SK-N-MC (cell line): ENCODE measurements at regions not wholly inside any gene's neighbourhood (a gene's known extent, or its start where the extent isn't known, plus 50 kb on each side); places are given as distances from the start of the nearest gene placed in this dataset.
"Not testable (repeated sequence)": the region's sequence is repeated elsewhere in the genome, so short reads cannot be mapped to it uniquely, and the experiment has no call there.

Experiments used
- DNase-seq: peaks from one replicate; pipeline ENCODE4 v3.0.0-alpha.2; 2011; ENCODE audit warnings: low read depth, low spot score
- H3K27ac ChIP-seq: fragments of 200-600 bp; sonication (generic); 2 replicates; pipeline ENCODE4 v1.5.1; 2016; ENCODE audit warnings: mixed run types
- H3K36me3 ChIP-seq: fragments of 200-600 bp; sonication (generic); 2 replicates; pipeline ENCODE4 v1.6.1; 2017; ENCODE audit warnings: antibody characterized with exemption, low read length, mixed read lengths; ENCODE audit not compliant: insufficient read depth
- H3K4me3 ChIP-seq: fragments of 200-600 bp; sonication (generic); 2 replicates; pipeline ENCODE4 v1.5.1; 2016
- H3K9ac ChIP-seq: fragments of 200-600 bp; sonication (generic); 2 replicates; pipeline ENCODE4 v1.8.0; 2017; ENCODE audit warnings: mixed run types, mixed read lengths; ENCODE audit not compliant: insufficient read length
- H3K9me3 ChIP-seq: fragments of 200-600 bp; sonication (generic); 2 replicates; pipeline ENCODE4 v1.6.1; 2017; ENCODE audit warnings: low read depth, mild to moderate bottlenecking, antibody characterized with exemption, low read length, moderate library complexity, mixed read lengths
- EZH2 ChIP-seq: fragments of 200-600 bp; sonication (generic); IDR thresholded peaks from one replicate; pipeline ENCODE4 v1.6.1; 2017; ENCODE audit warnings: antibody characterized with exemption
- FOXP2 ChIP-seq: optimal IDR thresholded peaks from 2 replicates; pipeline ENCODE3; 2011; ENCODE audit warnings: mild to moderate bottlenecking, moderate library complexity; ENCODE audit not compliant: insufficient read depth; ENCODE audit errors: extremely low read length, control extremely low read depth
- POLR2AphosphoS5 ChIP-seq: IDR thresholded peaks from 2 replicates; pipeline ENCODE4 v1.6.1; 2012; ENCODE audit warnings: mild to moderate bottlenecking, low read depth, low read length, borderline replicate concordance

GRCh38 chr5:34439601-34440000, 216.5 kb upstream of the RAI14 start:
- H3K9me3 ChIP-seq: no peaks in the 10 kb centered on the region
- H3K9ac ChIP-seq: no peak overlapping the region
- H3K36me3 ChIP-seq: no peaks in the 10 kb centered on the region
- H3K4me3 ChIP-seq: no peak overlapping the region
- no peak for TF ChIP-seq EZH2
- no peak for TF ChIP-seq POLR2AphosphoS5
- no peak for TF ChIP-seq FOXP2
- no peak overlapping the region for H3K27ac ChIP-seq
- no peak for DNase-seq

- DNase-seq, H3K4me3 ChIP-seq, H3K9ac ChIP-seq, H3K9me3 ChIP-seq, H3K27ac ChIP-seq, H3K36me3 ChIP-seq: not testable (repeated sequence)
These were observed 214.4 kb upstream of the RAI14 start for GRCh38 chr5:34441767-34442166.

- H3K4me3 ChIP-seq: no peak overlapping the region
- DNase-seq: no peak
- no peaks in the 10 kb centered on the region for H3K36me3 ChIP-seq
- no peak overlapping the region for H3K9ac ChIP-seq
- no peaks in the 10 kb centered on the region for H3K9me3 ChIP-seq
- TF ChIP-seq EZH2: no peak
- H3K27ac ChIP-seq: no peak overlapping the region
These were observed 208.7 kb upstream of the RAI14 start for GRCh38 chr5:34447424-34447823.

- H3K9ac ChIP-seq: no peak overlapping the region
- DNase-seq: no peak
- no peaks in the 10 kb centered on the region for H3K36me3 ChIP-seq
- H3K4me3 ChIP-seq: no peak overlapping the region
- H3K9me3 ChIP-seq: no peaks in the 10 kb centered on the region
- TF ChIP-seq FOXP2 (no peak), POLR2AphosphoS5 (no peak), EZH2 (no peak)
- H3K27ac ChIP-seq: no peak overlapping the region
These were observed 206.5 kb upstream of the RAI14 start for GRCh38 chr5:34449639-34450038.

- Histone ChIP-seq H3K36me3 (no peaks in the 10 kb centered on the region), H3K27ac (no peak overlapping the region), H3K4me3 (no peak overlapping the region), H3K9me3 (no peaks in the 10 kb centered on the region), H3K9ac (no peak overlapping the region)
- TF ChIP-seq EZH2: no peak
- no peak for TF ChIP-seq POLR2AphosphoS5
- TF ChIP-seq FOXP2: no peak
- DNase-seq: no peak
These were observed 205.8 kb upstream of the RAI14 start for GRCh38 chr5:34450338-34450737.

- Histone ChIP-seq H3K9me3 (no peaks in the 10 kb centered on the region), H3K36me3 (no peaks in the 10 kb centered on the region), H3K27ac (no peak overlapping the region), H3K9ac (no peak overlapping the region), H3K4me3 (no peak overlapping the region)
- DNase-seq: no peak
- no peak for TF ChIP-seq FOXP2
- no peak for TF ChIP-seq EZH2
- TF ChIP-seq POLR2AphosphoS5: no peak
These were observed 203.8 kb upstream of the RAI14 start for GRCh38 chr5:34452170-34452828.

- TF ChIP-seq EZH2 (no peak), FOXP2 (no peak), POLR2AphosphoS5 (no peak)
- Histone ChIP-seq H3K27ac (no peak overlapping the region), H3K36me3 (no peaks in the 10 kb centered on the region), H3K9me3 (no peaks in the 10 kb centered on the region), H3K9ac (no peak overlapping the region), H3K4me3 (no peak overlapping the region)
- DNase-seq: no peak
These were observed 201.0 kb upstream of the RAI14 start for GRCh38 chr5:34455098-34455497.

GRCh38 chr5:34459908-34460307, 196.2 kb upstream of the RAI14 start:
- H3K9ac ChIP-seq: no peak overlapping the region
- no peak for DNase-seq
- H3K4me3 ChIP-seq: no peak overlapping the region
- TF ChIP-seq EZH2 (no peak), FOXP2 (no peak), POLR2AphosphoS5 (no peak)
- no peak overlapping the region for H3K27ac ChIP-seq
- H3K9me3 ChIP-seq: no peaks in the 10 kb centered on the region
- H3K36me3 ChIP-seq: no peaks in the 10 kb centered on the region

GRCh38 chr5:34460496-34460895, 195.6 kb upstream of the RAI14 start:
- H3K4me3 ChIP-seq: no peak overlapping the region
- no peaks in the 10 kb centered on the region for H3K36me3 ChIP-seq
- no peak for DNase-seq
- no peak overlapping the region for H3K27ac ChIP-seq
- H3K9ac ChIP-seq: no peak overlapping the region
- TF ChIP-seq POLR2AphosphoS5: no peak
- TF ChIP-seq EZH2: no peak
- no peak for TF ChIP-seq FOXP2
- no peaks in the 10 kb centered on the region for H3K9me3 ChIP-seq

- H3K9me3 ChIP-seq: no peaks in the 10 kb centered on the region
- H3K4me3 ChIP-seq: peak overlapping the region; percentile 37; the same call in 1 of the 2 replicates
- DNase-seq: no peak
- peak overlapping the region; percentile 11 for H3K9ac ChIP-seq
- TF ChIP-seq FOXP2: no peak
- TF ChIP-seq EZH2: no peak
- TF ChIP-seq POLR2AphosphoS5: no peak
- peak overlapping the region; percentile 51 for H3K27ac ChIP-seq
- H3K36me3 ChIP-seq: no peaks in the 10 kb centered on the region
These were observed 191.3 kb upstream of the RAI14 start for GRCh38 chr5:34464829-34465228.

GRCh38 chr5:34465301-34465700, 190.8 kb upstream of the RAI14 start:
- not testable (repeated sequence) for H3K9me3 ChIP-seq, H3K36me3 ChIP-seq, H3K27ac ChIP-seq, H3K9ac ChIP-seq
- DNase-seq: peak; percentile 70
- 0 out of 2 replicates have a peak overlapping the region, but pooled peaks have one; percentile 37 for H3K4me3 ChIP-seq

GRCh38 chr5:34466519-34467388, 189.4 kb upstream of the RAI14 start:
- not testable (repeated sequence) for H3K36me3 ChIP-seq, H3K4me3 ChIP-seq, H3K27ac ChIP-seq, H3K9me3 ChIP-seq, H3K9ac ChIP-seq, DNase-seq
